Lower leg skin (tissue), 4 donors: ENCODE measurements at regions not wholly inside any gene's neighbourhood (a gene's known extent, or its start where the extent isn't known, plus 50 kb on each side); places are given as distances from the start of the nearest gene placed in this dataset.

Experiments
- DNase-seq, 2 donors: peaks; one replicate each; pipeline ENCODE4 v3.0.0-alpha.2; 2019; ENCODE audit warnings: low spot score in 2 of 2
- H3K4me3 ChIP-seq: fragments of 200-600 bp; sonication (generic); 2 replicates; pipeline ENCODE4 v1.5.1; 2017; ENCODE audit warnings: mild to moderate bottlenecking, low read depth; ENCODE audit not compliant: poor library complexity, severe bottlenecking
- POLR2A ChIP-seq, 2 donors: fragments of 450-650 bp; IDR thresholded peaks; one replicate each; pipeline ENCODE4 v1.6.1; 2016 to 2017; ENCODE audit warnings: antibody characterized with exemption in 2 of 2, mild to moderate bottlenecking in 1 of 2, moderate library complexity in 1 of 2
- WGBS, 2 donors: methylation state at CpG; one replicate each; pipeline ENCODE4 v1.1.5; 2018; 5-methylcytosine and 5-hydroxymethylcytosine counted together
- intact Hi-C: fragments of 100-400 bp; cut with DNase I; formaldehyde crosslinking; loops from one replicate; pipeline ENCODE4 v1.15.0; 2023; ENCODE audit warnings: low total_unique reads
- TF ChIP-seq, protein P1 (sequence below), 3 donors: fragments of 450-650 bp; IDR thresholded peaks; one replicate each; pipeline ENCODE4 v1.5.1; 2016; ENCODE audit warnings: antibody characterized with exemption in 3 of 3, mild to moderate bottlenecking in 3 of 3, moderate library complexity in 2 of 3

DNA sequence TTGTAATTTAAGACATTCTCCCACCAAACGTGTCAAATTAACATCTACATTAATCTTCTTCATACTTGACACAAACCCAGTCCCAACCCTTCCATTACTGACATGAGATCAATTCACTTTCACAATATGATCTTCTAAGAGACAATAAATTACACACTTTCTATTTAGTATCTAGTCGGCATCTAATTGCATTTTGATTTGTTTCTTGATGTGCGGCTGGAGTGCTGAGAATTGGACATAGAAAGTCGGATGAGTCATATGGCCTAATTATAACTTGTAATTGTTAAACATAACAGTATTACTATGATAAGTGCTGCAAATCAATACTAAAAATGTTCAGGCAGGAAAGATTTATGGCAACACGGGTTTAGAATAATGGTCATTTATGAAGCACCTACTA is 78.4 kb upstream of the RORA start:
- TF ChIP-seq, protein P1, sequence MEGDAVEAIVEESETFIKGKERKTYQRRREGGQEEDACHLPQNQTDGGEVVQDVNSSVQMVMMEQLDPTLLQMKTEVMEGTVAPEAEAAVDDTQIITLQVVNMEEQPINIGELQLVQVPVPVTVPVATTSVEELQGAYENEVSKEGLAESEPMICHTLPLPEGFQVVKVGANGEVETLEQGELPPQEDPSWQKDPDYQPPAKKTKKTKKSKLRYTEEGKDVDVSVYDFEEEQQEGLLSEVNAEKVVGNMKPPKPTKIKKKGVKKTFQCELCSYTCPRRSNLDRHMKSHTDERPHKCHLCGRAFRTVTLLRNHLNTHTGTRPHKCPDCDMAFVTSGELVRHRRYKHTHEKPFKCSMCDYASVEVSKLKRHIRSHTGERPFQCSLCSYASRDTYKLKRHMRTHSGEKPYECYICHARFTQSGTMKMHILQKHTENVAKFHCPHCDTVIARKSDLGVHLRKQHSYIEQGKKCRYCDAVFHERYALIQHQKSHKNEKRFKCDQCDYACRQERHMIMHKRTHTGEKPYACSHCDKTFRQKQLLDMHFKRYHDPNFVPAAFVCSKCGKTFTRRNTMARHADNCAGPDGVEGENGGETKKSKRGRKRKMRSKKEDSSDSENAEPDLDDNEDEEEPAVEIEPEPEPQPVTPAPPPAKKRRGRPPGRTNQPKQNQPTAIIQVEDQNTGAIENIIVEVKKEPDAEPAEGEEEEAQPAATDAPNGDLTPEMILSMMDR (IDR thresholded peaks at IDR 0.05): no peak
- TF ChIP-seq POLR2A (IDR thresholded peaks at IDR 0.05): no peak
- 42 to 48% methylated on average over 5 of the region's 5 CpGs for WGBS, 2 donors
- no peak for DNase-seq
- H3K4me3 ChIP-seq: no peak overlapping the region
- intact Hi-C loops: no loop called here

DNA sequence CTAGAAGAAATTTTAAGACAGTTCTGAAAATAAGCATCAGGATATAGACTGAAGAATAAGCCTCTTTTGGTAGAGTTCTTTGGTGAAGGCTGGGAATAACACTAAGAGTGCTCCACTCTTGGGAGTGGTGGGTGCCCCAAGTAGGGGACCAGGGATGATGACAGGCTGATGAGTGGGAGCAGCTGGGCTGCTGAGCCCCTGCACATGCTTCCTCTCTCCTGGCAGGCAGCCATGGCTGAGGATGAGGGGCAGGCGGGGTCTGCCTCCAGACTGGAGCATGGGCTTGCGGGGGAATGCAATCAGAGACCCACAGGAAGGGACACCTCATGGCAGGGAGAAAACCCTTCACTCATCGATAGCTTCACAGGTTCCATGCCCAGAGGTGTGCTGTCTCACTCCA is 72.6 kb upstream of the RORA start:
- intact Hi-C loops: no loop called here
- WGBS, 2 donors: 79 to 85% methylated on average over 3 of the region's 3 CpGs
- DNase-seq: no peak
- no peak for TF ChIP-seq POLR2A (IDR thresholded peaks at IDR 0.05)
- TF ChIP-seq, protein P1 (IDR thresholded peaks at IDR 0.05): no peak
- H3K4me3 ChIP-seq: no peak overlapping the region

DNA sequence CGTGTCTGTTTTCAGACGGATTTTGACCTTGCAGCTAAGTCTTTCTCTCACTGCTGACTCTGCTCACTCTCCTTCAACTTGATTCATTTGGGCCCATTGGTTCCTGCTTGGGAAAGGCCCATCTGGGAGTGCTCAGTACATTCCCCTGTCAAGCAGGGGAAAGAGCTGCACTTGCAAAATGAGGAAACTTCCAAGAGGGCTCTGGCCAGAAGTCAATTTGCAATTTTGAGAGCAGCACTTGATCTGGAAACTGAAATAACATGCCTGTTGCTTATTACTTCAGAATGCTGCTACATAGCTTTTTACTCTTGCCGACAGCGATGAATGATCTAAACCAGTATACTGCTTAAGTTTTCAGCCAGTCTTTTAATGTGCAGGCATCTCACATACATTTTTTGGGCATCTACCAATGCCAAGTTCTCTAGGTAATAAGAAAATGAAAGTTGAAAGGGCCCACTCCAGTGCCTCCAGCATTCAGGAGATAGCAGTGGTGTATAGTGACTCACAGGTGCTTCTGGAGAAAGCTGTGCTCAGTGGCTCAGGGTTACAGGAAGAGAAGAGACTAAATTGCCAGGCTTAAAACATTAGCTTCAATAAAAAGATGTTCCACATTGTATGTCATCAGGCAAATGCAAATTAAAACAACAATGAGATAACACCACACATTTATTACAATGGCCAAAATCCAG is 70.1 kb upstream of the RORA start:
- TF ChIP-seq, protein P1 (IDR thresholded peaks at IDR 0.05): no peak
- no peak for TF ChIP-seq POLR2A (IDR thresholded peaks at IDR 0.05)
- intact Hi-C loops: no loop called here
- WGBS, 2 donors: 54 to 62% methylated on average over 4 of the region's 4 CpGs
- no peak overlapping the region for H3K4me3 ChIP-seq
- no peak for DNase-seq

DNA sequence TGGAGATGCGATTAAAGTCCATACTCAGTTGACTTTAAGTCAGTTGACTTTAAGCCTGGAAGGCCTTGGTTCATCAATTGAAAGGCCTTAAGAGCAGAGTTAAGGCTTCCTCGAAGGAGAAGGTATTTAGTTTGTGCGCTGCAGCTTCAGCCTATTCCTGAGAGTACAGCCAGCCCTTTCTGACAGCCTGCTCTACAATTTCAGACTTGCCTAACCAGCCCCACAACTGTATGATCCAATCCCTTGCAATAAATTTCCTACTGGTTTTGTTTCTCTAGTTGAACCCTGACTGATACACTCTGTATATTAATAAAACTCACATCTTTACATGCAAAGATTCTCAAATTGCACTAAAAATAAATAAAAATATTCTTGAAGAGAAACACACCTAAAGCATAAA is 66.1 kb upstream of the RORA start:
- H3K4me3 ChIP-seq: no peak overlapping the region
- intact Hi-C loops: no loop called here
- no peak for DNase-seq
- WGBS, 2 donors: 65 to 69% methylated on average over 3 of the region's 3 CpGs
- no peak for TF ChIP-seq POLR2A (IDR thresholded peaks at IDR 0.05)
- TF ChIP-seq, protein P1 (IDR thresholded peaks at IDR 0.05): no peak

DNA sequence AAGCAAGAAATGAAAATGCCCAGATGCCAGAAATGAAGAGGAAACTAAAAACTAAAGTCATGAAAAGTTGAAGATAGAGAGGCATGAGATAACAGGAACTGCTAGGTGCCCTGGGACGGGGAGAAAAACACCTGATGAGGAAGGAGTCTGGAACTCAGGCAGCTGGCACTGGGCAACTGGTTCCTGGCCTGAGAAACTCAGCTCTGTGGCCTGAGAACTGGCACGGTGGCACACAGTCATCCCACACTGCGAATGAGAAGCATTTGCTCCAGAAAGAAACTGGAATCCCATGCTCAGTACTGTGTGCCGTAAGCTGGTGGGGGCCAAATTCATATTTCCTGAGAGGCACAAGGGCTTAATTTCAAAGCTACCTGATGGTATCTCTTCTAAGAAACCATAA is 53.6 kb upstream of the RORA start:
- WGBS, 2 donors: 85 to 86% methylated on average over 4 of the region's 4 CpGs
- TF ChIP-seq POLR2A (IDR thresholded peaks at IDR 0.05): no peak
- TF ChIP-seq, protein P1 (IDR thresholded peaks at IDR 0.05): no peak
- DNase-seq: no peak
- intact Hi-C loops: no loop called here
- no peak overlapping the region for H3K4me3 ChIP-seq

DNA sequence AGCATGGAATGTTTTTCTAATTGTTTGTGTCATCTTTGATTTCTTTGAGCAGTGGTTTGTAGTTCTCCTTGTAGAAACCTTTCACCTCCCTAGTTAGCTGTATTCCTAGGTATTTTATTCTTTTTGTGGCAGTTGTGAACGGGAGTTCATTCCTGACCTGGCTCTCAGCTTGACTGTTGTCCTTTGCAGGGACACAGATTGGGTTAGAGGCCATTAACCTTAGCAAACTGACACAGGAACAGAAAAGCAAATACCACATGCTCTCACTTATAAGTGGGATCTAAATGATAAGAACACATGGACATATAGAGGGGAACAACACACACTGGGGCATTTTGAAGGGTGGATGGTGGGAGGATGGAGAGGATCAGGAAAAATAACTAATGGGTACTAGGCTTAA is 52.2 kb upstream of the RORA start:
- no peak for DNase-seq
- TF ChIP-seq POLR2A (IDR thresholded peaks at IDR 0.05): no peak
- TF ChIP-seq, protein P1 (IDR thresholded peaks at IDR 0.05): no peak
- WGBS, 2 donors: 70 to 80% methylated on average over 1 of the region's 1 CpG
- intact Hi-C loops: no loop called here
- H3K4me3 ChIP-seq: no peak overlapping the region
